HG02852 (cell line): ENCODE measurements at regions not wholly inside any gene's neighbourhood (a gene's known extent, or its start where the extent isn't known, plus 50 kb on each side); places are given as distances from the start of the nearest gene placed in this dataset.
"Not testable (repeated sequence)": the region's sequence is repeated elsewhere in the genome, so short reads cannot be mapped to it uniquely, and the experiment has no call there.

Experiments used
- ATAC-seq: cut with Tn5 transposase; IDR thresholded peaks from one replicate; pipeline ENCODE4 v1.9.1; 2021; ENCODE audit warnings: mild to moderate bottlenecking, moderate library complexity; ENCODE audit not compliant: unreplicated experiment

GRCh38 chr1:219732814-219733491 lies 120.0 kb upstream of the ZC3H11B start:
- ATAC-seq: no peak

- no peak for ATAC-seq
These were observed 118.9 kb upstream of the ZC3H11B start for GRCh38 chr1:219731771-219732170.

- no peak for ATAC-seq
These were observed 113.8 kb upstream of the ZC3H11B start for GRCh38 chr1:219726480-219727272.

- no peak for ATAC-seq
These were observed 111.5 kb upstream of the ZC3H11B start for GRCh38 chr1:219724440-219724839.

GRCh38 chr1:219717536-219717935 lies 104.6 kb upstream of the ZC3H11B start:
- no peak for ATAC-seq

- no peak for ATAC-seq
These were observed 103.8 kb upstream of the ZC3H11B start for GRCh38 chr1:219716611-219717114.

GRCh38 chr1:219713981-219714381 lies 101.1 kb upstream of the ZC3H11B start:
- no peak for ATAC-seq

GRCh38 chr1:219712506-219712905 lies 99.6 kb upstream of the ZC3H11B start:
- no peak for ATAC-seq

GRCh38 chr1:219710529-219711194 lies 97.8 kb upstream of the ZC3H11B start:
- ATAC-seq: peak; percentile 84

GRCh38 chr1:219708919-219709543 lies 96.1 kb upstream of the ZC3H11B start:
- no peak for ATAC-seq

- ATAC-seq: not testable (repeated sequence)
These were observed 95.0 kb upstream of the ZC3H11B start for GRCh38 chr1:219707885-219708284.

- not testable (repeated sequence) for ATAC-seq
These were observed 91.4 kb upstream of the ZC3H11B start for GRCh38 chr1:219704331-219704730.

GRCh38 chr1:219703368-219703639 lies 90.4 kb upstream of the ZC3H11B start:
- no peak for ATAC-seq

GRCh38 chr1:219701476-219701875 lies 88.6 kb upstream of the ZC3H11B start:
- no peak for ATAC-seq

- ATAC-seq: no peak
These were observed 87.0 kb upstream of the ZC3H11B start for GRCh38 chr1:219699870-219700269.

- ATAC-seq: no peak
These were observed 84.8 kb upstream of the ZC3H11B start for GRCh38 chr1:219697682-219698081.

GRCh38 chr1:219692981-219693380 lies 80.1 kb upstream of the ZC3H11B start:
- no peak for ATAC-seq

- no peak for ATAC-seq
These were observed 76.9 kb upstream of the ZC3H11B start for GRCh38 chr1:219689774-219690173.

- ATAC-seq: no peak
These were observed 74.9 kb upstream of the ZC3H11B start for GRCh38 chr1:219687779-219688178.

GRCh38 chr1:219686171-219686570 lies 73.3 kb upstream of the ZC3H11B start:
- ATAC-seq: no peak

- no peak for ATAC-seq
These were observed 69.9 kb upstream of the ZC3H11B start for GRCh38 chr1:219682788-219683187.
